SK-N-SH treated with all-trans-retinoic acid at 6 μM for 48 hours (cell line): ENCODE measurements at regions not wholly inside any gene's neighbourhood (a gene's known extent, or its start where the extent isn't known, plus 50 kb on each side); places are given as distances from the start of the nearest gene placed in this dataset.

Experiments
- CREB5 ChIP-seq: fragments of 250-450 bp; sonication (Bioruptor Pico); IDR thresholded peaks from 2 replicates; pipeline ENCODE4 v1.5.1; 2020; ENCODE audit warnings: low read depth, mild to moderate bottlenecking, moderate library complexity
- PATZ1 ChIP-seq: fragments of 250-450 bp; sonication (Bioruptor Pico); IDR thresholded peaks from 2 replicates; pipeline ENCODE4 v1.8.0; 2020; ENCODE audit warnings: mild to moderate bottlenecking, moderate library complexity, borderline replicate concordance
- POU6F1 ChIP-seq: fragments of 250-450 bp; sonication (Bioruptor Pico); IDR thresholded peaks from 2 replicates; pipeline ENCODE4 v1.8.0; 2021; ENCODE audit warnings: low read depth, mild to moderate bottlenecking, moderate library complexity, borderline replicate concordance
- SNAI2 ChIP-seq: fragments of 250-450 bp; sonication (Bioruptor Pico); IDR thresholded peaks from 2 replicates; pipeline ENCODE4 v1.5.0; 2020; ENCODE audit warnings: mild to moderate bottlenecking, moderate library complexity
- TSHZ2 ChIP-seq: fragments of 250-450 bp; sonication (Bioruptor Pico); IDR thresholded peaks from 2 replicates; pipeline ENCODE4 v1.5.0; 2020; ENCODE audit warnings: mild to moderate bottlenecking, moderate library complexity
- ZC3H10 ChIP-seq: fragments of 250-450 bp; sonication (Bioruptor Pico); IDR thresholded peaks from 2 replicates; pipeline ENCODE4 v1.5.1; 2021; ENCODE audit warnings: mild to moderate bottlenecking, moderate library complexity
- ZNF565 ChIP-seq: fragments of 450-650 bp; formaldehyde crosslinking; conservative IDR thresholded peaks from 2 replicates; pipeline ENCODE4 v1.5.0; 2020; ENCODE audit warnings: low read depth, mild to moderate bottlenecking, moderate library complexity

- TF ChIP-seq PATZ1 (CRISPR knock-in tag) (no peak), CREB5 (no peak), ZC3H10 (CRISPR knock-in tag) (no peak), ZNF565 (CRISPR knock-in tag) (no peak), SNAI2 (CRISPR knock-in tag) (no peak), POU6F1 (no peak), TSHZ2 (CRISPR knock-in tag) (no peak)
These were observed 367.1 kb upstream of the PIK3C3 start for GRCh38 chr18:41587976-41588375.
